GM19438 (cell line): ENCODE measurements at regions not wholly inside any gene's neighbourhood (a gene's known extent, or its start where the extent isn't known, plus 50 kb on each side); places are given as distances from the start of the nearest gene placed in this dataset.

Experiments used
- ATAC-seq: cut with Tn5 transposase; IDR thresholded peaks from one replicate; pipeline ENCODE4 v1.9.1; 2021; ENCODE audit warnings: low read depth; ENCODE audit not compliant: unreplicated experiment

DNA sequence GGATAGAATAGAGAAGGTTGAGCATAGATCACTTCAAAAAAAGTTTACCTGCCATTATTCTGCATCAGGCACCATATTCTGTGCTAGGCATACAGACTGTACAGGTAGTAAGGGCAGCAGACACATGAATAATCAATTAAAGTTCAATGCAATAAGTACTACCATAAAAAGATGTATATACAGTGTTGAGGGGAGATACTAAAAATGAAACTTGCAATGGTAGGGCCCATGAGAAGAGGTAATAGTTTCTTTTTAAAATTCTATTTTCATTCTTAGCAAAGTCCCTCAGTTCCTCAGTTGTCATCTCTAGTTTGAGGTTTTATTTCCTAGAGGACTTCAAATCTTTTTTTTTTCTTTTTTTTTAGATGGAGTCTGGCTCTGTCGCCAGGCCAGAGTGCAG is 819.9 kb downstream of the FAM181B start:
- no peak for ATAC-seq

DNA sequence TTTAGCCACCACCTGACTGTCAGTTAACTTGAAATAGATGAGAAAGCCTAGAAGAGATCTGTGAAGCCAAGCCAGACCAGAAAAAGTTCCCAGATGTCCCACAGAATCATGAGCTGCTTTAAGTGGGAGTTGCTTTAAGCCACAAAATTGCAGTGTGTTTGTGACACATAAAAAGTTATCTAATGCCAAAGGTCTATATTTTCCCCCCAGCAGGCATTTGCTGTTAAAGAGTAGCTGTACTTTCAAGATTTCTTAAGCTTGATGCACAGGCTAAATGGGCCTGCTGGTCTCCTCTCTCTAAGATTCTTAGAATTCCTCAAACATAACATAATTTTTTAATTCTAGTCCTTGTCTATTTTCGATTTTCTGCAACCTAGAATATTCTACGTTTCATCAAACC is 825.7 kb downstream of the FAM181B start:
- ATAC-seq, result no peak

DNA sequence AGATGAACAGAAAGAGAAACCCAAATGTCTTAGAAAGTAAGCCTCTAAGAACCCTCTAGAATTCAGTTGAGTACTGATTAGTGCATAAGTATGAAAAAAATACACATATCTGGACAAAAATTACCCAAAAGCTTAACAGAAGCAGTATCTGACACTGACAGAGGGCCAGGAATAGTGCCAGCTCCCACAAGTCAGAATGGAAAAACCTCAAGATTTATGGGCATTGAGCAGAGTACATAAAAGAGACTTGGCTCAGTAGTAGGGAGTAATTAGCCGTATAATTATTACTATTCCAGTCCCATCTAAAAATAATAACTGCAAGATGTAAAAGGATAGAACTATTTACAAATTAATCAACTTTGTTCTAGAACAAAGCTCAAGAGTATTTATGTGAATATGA is 834.5 kb downstream of the FAM181B start:
- no peak for ATAC-seq

DNA sequence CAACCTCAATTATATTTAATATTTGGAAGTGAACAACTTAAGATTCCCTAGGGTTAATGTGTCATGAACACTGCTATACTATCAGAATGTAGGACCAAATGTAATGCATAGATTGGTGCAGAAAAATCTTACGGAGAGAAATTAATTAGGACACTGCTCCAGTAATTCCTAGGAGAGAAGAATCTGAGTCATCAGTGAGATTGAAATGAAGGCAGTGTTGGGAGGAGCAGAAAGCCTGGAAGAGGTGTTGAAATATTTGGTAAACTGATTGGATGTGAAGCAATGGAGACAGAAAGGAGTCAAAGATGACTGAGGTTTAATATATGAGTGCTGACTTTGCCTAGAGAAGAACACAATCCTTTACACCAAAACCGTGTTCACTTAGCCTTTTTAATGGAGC is 836.0 kb downstream of the FAM181B start:
- no peak for ATAC-seq

DNA sequence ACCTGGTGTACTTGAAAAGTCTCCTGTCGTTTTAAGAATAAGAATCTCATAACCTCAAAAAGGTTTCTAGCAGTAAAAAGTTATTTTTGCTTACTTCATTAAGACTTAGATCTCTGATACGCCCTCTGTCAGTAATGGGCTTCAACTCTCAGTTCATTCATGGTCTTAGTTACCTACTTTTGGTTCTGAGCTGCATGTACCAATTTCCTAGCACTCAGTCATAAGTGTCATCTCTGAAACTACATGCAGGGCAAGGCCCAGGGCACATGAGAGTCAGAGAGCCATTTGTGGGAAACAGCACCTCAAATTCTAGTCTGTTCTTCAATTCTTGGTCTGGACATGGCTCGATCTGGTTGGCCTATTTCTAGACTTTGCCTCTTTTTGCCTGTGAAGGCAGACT is 838.4 kb downstream of the FAM181B start:
- no peak for ATAC-seq

DNA sequence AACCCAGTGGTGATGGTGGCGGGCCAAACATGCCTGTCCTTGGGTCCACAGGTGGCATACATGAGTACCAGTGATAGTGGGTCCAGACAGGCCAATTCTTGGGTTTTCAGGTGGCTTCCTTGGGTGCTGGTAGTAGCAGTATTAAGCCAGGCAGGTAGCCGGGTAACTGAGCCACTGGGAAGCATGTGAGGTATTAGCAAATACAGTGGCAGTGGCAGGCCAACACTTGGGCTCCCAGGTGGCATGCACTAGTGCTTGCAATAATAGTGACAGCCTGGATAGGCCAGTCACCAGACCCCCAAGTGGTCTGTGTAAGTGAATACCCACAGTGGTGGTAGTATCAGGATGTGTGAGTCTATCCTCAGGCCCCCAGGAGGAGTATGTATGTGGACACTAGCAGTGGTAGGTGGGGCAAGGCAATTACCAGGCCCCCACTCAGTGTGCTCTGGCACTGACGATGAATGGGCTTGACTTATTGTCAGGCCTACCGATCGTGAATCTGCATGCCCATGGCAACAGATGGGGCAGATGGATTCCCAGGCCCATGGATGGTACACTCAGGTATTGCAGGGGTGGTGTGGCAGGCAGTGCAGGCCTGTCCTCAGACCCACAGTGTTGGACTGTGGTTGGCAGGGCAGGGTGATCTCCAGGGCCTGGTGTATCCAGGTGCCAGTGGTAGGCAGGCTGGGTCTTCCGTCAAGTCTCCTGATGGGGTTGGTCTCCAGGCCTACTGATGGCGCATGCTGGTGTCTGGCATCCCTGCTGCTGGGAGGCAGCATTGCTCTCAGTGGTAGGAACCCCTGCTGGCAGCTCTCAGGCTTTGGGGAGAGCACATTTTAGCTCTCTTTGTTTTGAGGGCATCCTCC is 840.7 kb downstream of the FAM181B start:
- ATAC-seq, result no peak

DNA sequence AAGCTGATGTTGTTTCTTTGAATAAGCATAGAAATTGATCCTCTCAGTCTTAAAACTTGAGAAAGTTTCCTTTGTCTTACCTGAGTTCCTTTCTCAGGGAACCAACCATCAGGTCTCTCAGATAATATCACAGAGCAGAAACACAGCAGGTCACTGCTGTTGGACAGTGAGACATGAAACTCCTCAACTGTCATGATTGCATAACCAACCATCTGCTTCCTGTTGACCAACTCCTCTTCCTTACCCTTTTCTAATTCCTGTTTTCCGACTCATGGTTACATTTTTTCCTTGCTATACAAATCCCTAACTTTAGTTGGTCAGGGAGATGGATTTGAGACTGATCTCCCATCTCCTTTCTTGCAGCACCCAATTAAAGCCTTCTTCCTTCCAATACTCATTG is 845.3 kb downstream of the FAM181B start:
- ATAC-seq, result no peak

DNA sequence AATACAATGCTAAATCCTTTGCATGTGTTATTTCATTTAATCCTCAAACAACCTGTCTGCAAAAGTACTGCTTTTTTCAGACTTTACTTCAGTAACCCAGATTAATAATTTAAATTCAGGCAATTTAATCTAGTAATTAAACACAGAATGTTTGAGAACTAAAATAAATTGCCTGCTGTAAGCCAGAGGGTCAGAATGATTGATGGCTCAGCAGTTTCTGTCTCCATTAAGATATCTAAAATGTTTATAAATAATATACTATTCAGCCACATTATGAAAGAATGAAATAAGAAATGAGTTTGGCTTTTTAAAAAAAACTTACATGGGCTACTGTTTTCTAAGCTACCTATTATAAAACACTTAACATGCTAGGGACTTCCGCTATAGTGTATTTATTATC is 846.0 kb downstream of the FAM181B start:
- ATAC-seq, result no peak

DNA sequence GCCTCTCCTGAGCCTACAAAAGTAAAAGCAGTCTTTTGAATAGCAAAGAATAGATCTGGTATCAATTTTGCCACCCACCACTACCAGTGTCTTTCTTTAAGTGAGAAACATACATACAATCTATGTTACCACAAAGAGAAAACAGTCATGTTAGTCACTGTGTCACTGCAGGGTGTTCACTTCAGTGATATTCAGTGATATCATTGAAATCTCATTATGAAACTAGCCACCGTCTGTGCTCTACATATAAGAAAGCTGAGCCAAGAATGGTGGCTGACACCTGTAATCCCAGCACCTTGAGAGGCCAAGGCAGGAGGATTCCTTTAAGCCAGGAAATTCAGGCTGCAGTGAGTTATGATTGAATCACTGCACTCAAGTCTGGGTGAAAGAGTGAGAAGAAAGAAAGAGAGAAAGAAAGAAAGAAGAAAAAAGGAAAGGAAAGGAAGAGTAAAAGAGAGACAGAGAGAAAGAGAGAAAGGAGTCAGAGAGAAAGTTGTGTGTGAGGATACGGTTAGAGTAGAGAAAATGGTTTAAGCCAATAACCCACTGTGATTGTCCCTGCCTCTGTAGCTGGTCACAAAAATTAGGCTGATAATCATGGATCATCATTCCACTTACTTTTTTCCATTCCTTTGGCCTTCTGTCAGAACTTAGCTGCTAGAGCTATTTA is 847.1 kb downstream of the FAM181B start:
- ATAC-seq, result no peak

DNA sequence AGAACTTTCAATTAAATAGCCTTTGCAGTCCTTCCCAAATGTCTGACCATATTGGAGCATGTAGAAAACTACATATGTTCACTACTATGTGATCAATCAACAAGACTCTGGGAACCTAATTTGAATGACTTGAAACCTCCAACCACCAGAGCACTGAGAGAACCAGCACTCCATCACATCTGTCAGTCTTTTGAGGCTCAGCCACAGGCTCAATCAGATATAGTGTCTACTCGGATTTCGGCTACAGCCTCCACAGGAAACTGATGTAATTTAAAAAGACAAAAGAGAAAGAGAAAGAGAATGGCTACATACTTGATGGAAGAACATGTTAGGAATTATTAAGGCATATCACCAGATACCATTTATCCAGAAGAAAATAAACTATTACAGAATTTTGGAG is 859.0 kb downstream of the FAM181B start:
- ATAC-seq, result peak; percentile 36

DNA sequence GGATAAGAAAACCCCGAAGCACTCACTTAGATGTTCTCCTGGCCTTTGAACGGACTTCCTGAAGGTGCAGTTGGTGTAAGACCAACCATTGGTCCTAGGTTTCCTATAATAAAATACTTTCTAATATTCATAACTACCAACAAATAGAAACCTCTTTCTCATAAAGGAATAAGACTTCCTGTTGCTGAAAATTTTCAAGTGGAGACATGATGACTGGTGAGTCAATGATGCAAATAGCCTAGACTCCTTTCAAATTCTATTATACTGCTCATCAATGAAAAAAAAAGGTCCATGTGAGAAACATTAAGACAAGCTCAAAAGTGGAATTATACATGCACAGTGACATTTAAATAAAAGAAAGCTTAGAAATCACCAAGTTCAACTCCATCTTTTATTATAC is 862.8 kb downstream of the FAM181B start:
- no peak for ATAC-seq

DNA sequence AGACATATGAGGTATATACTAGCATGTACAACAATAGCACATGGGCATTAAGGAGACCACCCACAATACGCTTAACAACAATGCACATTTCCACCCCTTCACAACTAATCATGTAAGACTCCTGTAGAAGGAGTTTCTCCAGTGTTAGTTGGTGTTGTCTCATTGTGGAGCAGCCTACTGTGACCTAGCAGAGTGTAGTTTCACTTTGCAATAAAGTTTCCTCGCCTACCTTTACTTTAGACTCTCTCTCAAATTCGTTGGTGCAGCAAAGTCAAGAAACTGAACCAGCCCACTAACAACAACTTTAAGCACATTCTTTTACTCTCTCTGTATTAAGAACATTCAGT is 863.6 kb downstream of the FAM181B start:
- peak; percentile 55 for ATAC-seq

DNA sequence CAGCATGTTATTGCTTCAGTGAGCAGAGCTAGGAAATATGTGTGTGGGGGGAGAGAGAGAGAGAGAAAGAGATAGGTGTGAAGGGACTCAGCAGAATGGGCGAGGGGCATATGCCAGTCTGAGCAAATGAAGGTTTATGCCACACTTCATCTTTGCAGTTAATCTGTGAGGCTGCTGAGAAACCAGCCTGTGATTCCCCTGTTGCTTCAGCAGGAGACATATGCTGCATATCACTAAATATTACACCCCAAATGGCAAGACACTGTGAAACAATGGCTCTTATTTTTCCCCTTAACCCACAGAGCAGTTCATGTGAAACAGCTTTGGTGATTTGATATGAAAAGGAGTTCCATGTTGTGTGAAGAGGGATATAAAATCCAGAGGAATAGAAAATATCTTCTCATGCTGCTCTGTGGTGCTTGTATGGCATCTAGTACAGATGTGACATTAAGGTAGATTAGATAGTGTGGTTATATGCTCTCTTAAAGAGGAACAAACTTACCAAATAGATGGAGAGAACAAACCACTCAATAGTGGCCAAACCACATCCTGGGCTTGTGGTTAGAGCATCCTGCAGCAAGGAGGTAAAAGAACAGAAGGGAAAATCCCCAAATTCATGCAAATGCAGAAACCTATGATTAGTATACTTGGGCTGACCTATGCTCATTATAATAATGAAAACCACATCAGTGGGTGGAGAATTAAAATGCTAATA is 864.2 kb downstream of the FAM181B start:
- ATAC-seq, result peak; percentile 90

DNA sequence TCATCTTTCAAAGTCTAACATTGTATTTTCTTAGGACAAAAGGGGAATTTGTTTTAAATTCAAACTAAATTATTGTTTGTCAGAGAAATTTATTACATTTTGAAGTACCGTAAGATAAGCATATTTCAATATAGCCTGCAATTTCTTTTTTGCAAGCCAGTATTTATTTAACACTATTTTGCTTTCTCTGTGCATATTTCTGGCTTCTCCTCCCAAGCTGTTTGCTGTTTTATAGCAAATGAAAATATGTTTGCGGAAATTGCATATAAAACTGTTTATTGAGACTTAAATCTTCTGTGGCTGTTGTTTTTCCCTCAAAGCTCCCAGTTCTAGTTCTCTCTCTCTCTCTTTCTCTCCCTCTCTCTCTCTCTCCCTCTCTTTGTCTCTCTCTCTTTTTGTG is 866.8 kb downstream of the FAM181B start:
- ATAC-seq, result no peak

DNA sequence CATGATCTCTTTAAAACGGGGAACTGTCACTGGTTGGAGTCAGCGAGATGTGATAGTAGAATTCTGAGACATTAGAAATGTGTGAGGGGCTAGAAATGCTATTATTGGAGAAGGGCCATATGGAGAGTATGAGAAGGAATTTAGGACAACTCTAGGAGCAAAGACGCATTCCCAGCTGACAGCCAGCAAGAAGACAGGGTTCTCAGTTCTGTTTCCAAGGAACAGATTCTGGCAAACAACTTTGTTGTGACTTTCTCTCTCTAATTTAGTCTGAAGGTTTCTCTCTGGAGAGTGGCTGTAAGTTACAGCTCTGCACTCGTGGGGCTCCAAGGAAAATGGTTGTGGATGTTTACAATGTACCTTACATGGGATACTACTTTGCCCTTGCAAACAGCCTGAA is 876.3 kb downstream of the FAM181B start:
- ATAC-seq, result no peak

DNA sequence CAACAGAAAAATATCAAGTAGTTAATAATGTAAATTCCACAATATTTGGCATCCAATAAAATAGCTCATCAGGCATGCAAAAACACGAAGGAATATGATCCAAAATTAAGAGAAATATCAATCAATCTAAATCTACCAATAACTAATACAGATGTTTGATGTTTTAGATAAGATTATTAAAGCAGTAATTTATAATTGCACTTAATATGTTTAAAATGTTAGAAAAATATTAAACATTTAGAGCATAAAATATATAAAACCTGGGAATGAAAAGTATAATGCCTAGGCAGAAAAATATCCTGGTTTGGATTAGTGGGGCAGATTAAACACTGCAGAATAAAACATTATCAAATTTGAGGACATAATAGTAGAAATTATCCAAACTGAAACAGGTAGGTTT is 879.9 kb downstream of the FAM181B start:
- ATAC-seq, result no peak

DNA sequence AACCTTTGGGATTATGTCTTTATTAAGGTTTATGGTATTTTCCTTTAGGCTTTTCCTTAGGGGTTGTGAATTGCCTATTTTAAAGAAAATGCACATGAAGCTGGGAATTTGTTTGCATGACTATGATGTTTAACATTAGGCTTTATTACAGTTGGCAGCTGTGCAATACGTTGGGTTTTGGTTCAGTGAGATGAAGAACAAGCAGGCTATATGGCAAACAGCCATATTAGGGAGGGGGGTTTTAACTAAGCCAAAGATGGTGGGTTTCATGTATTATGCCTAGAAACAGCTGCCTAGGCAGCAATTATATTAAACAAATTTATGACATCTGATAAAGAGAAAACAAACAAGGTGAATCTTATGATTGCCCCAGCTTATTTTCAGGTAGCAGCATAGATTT is 880.8 kb downstream of the FAM181B start:
- ATAC-seq, result no peak

DNA sequence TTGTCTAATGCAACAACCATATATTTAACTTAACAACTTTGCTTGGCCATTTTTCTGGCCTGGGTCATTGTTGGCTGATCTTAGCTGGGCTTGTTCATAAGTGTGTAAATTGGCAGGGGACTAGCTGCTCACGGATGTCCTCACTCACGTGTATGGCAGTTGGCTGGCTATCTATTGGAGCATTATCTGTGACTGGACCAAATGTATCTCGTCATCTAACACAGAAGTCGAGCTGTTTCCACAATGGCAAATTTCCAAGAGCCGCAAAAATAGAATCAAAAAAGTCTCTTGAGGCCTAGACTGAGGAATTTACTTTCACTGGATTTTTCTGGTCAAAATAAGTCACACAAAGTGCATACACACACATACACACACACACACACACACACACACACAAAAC is 893.3 kb downstream of the FAM181B start:
- ATAC-seq, result no peak

DNA sequence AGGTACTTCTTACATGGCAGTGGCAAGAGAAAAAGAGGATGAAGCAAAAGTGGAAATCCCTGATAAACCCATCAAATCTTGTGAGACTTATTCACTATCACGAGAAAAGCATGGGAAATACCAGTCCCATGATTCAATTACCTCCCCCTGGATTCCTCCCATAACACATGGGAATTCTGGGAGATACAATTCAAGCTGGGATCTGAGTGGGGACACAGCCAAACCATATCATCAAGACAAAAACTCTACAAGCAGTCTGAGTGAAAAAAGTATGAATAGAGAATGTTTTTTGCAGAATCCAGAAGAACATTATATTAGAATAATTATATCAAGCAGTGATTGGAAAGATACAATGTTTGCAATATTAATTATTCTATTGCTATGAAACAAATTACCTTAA is 893.7 kb downstream of the FAM181B start:
- no peak for ATAC-seq

DNA sequence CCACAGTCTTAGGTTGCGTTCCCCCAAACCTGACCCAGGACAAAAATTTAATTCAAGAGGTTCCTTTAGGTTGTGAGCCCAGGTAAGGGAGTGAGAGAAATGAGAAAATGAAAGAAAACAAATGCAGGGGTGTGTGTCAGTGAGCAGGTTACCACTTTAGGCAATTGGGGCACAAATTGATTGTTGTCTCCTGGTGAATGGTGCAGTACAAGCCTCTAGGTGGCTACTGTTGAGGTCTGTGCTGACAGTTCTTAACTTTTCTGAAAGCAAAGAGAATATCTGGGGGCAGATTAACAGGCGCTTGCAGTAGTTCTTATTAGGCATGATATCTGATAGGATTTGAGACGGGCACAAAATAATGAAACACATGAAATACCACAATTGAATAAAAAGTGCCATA is 894.6 kb downstream of the FAM181B start:
- ATAC-seq, result no peak

DNA sequence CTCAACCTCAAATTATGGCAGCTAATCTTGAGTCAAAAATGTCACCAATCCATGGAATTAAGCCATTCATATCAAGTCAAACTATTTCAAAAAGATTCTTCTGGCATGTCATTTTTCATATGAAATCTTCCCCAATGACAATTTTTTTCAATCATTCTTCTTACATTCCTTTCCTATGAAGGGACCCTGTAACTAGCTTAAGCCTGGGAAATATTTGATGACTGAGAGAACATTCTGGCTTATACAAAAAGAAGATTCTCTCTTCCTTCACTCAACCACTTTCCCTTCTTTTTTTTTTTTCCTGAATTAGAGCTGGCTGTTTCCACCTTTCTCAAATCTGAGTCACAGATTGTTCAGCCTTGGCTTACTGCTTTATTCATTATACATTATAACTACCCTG is 903.7 kb downstream of the FAM181B start:
- no peak for ATAC-seq

DNA sequence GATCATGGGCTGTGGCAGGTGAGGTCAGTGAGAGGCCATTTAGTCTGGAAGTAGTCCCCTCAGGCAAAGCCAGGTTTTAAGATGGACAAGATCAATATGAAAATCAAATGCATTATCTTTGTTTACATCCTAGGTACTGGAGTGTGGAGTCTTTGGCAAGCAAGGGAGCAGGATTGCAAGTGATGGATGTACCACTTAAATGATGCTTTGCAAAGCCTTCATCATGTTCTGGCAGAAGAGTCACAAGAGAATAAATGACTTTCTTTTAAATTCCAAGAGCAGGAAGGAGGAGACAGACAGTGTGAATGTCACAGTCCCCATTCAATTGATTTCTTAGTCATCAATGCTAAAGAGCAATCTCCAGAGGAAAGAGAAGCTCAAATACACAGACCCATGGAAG is 908.3 kb downstream of the FAM181B start:
- ATAC-seq, result no peak
